Keratinocyte (primary cell): ENCODE measurements at regions not wholly inside any gene's neighbourhood (a gene's known extent, or its start where the extent isn't known, plus 50 kb on each side); places are given as distances from the start of the nearest gene placed in this dataset.

Experiments used
- DNase-seq: peaks from one replicate; pipeline ENCODE4 v3.0.0-alpha.2; 2011; ENCODE audit warnings: low read depth, missing footprints, low spot score
- FAIRE-seq: peaks from 2 replicates; lab custom pipeline; 2011; peaks lifted over from hg19 to GRCh38; lab: Jason Lieb, UNC
- H2AFZ ChIP-seq: 2 replicates; pipeline ENCODE4 v1.6.0; 2012; ENCODE audit warnings: low read length, control low read depth, inconsistent platforms; ENCODE audit not compliant: control insufficient read depth
- H3K27ac ChIP-seq: 2 replicates; pipeline ENCODE4 v1.5.1; 2011; ENCODE audit warnings: low read length; ENCODE audit not compliant: control insufficient read depth, insufficient read depth
- H3K27me3 ChIP-seq: 3 replicates; pipeline ENCODE4 v1.6.0; 2011; ENCODE audit warnings: low read length; ENCODE audit not compliant: control insufficient read depth, insufficient read depth; ENCODE audit errors: extremely low read depth
- H3K36me3 ChIP-seq, 2 experiments: 2 replicates in 1 of 2; 3 replicates in 1 of 2; pipeline ENCODE4 v1.5.1; 2011; ENCODE audit warnings: low read length in 2 of 2, mild to moderate bottlenecking in 1 of 2; ENCODE audit not compliant: control insufficient read depth in 2 of 2, insufficient read depth in 2 of 2; ENCODE audit errors: extremely low read depth in 1 of 2
- H3K4me1 ChIP-seq: 3 replicates; pipeline ENCODE4 v1.5.1; 2011; ENCODE audit warnings: low read length; ENCODE audit not compliant: control insufficient read depth, insufficient read depth; ENCODE audit errors: extremely low read depth
- H3K4me2 ChIP-seq: 3 replicates; pipeline ENCODE4 v1.6.0; 2011; ENCODE audit warnings: low read depth, low read length; ENCODE audit not compliant: control insufficient read depth, insufficient read depth; ENCODE audit errors: extremely low read depth
- H3K4me3 ChIP-seq, 3 experiments: fragments of 200-600 bp in 1 of 3; sonication (generic) in 1 of 3; 2 replicates in 2 of 3; 3 replicates in 1 of 3; pipeline ENCODE4 v1.5.1; 2011 to 2016; ENCODE audit warnings: low read length in 3 of 3, mild to moderate bottlenecking in 3 of 3, control low read depth in 2 of 3, inconsistent platforms in 1 of 3, low read depth in 1 of 3, mixed read lengths in 1 of 3, mixed run types in 1 of 3, moderate library complexity in 1 of 3; ENCODE audit not compliant: control insufficient read depth in 2 of 3, insufficient read depth in 2 of 3; ENCODE audit errors: extremely low read depth in 1 of 3
- H3K79me2 ChIP-seq: 2 replicates; pipeline ENCODE4 v1.6.0; 2012; ENCODE audit warnings: low read length; ENCODE audit not compliant: control insufficient read depth, insufficient read depth
- H3K9ac ChIP-seq: 3 replicates; pipeline ENCODE4 v1.6.0; 2011; ENCODE audit warnings: low read length; ENCODE audit not compliant: control insufficient read depth, insufficient read depth; ENCODE audit errors: extremely low read depth
- H3K9me1 ChIP-seq: 3 replicates; pipeline ENCODE4 v1.6.0; 2011; ENCODE audit warnings: low read length; ENCODE audit not compliant: control insufficient read depth, insufficient read depth; ENCODE audit errors: extremely low read depth
- H3K9me3 ChIP-seq: 2 replicates; pipeline ENCODE4 v1.5.1; 2012; ENCODE audit warnings: low read depth, low read length; ENCODE audit not compliant: control insufficient read depth
- H4K20me1 ChIP-seq: 3 replicates; pipeline ENCODE4 v1.6.0; 2011; ENCODE audit warnings: low read length; ENCODE audit not compliant: control insufficient read depth, insufficient read depth; ENCODE audit errors: extremely low read depth
- EZH2 ChIP-seq: IDR thresholded peaks from one replicate; pipeline ENCODE4 v1.6.1; 2012; ENCODE audit warnings: inconsistent platforms, mild to moderate bottlenecking, low read length, moderate library complexity
- dilution Hi-C: fragments of 300-500 bp; cut with MboI; formaldehyde crosslinking; loops from one replicate; pipeline ENCODE4 v1.7.0; 2020; ENCODE audit warnings: low sequenced_read_pairs; ENCODE audit not compliant: extremely low pct_ligation_motif_present
- TF ChIP-seq, protein P1 (sequence below), 3 experiments: IDR thresholded peaks in 1 of 3; conservative IDR thresholded peaks in 1 of 3; optimal IDR thresholded peaks in 1 of 3; 2 replicates in 2 of 3; 3 replicates in 1 of 3; pipeline versions ENCODE3 to v1.5.1; 2011; ENCODE audit warnings: low read length in 3 of 3, mild to moderate bottlenecking in 3 of 3, moderate library complexity in 2 of 3, control low read depth in 1 of 3, inconsistent platforms in 1 of 3; ENCODE audit not compliant: insufficient read depth in 2 of 3; ENCODE audit errors: extremely low read depth in 1 of 3

DNA sequence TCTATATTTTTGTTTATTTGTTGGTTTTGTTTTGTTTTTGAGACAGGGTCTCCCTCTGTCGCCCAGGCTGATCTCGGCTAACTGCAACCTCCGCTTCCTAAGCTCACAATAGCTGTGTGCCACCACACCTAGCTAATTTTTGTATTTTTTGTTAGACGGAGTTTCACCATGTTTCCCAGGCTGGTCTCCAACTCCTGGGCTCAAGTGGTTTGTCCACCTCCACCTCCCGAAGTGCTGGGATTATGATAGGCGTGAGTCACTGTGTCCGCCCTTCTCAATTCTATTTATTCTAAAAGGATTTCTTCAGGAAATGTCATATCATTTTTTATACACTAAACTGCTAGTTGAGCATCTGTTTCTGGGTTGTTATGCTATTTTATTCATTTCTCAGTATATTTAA lies 1206.0 kb downstream of the OLFM4 start:
- dilution Hi-C loops, result no loop called here
- FAIRE-seq (no peak), DNase-seq (no peak)

DNA sequence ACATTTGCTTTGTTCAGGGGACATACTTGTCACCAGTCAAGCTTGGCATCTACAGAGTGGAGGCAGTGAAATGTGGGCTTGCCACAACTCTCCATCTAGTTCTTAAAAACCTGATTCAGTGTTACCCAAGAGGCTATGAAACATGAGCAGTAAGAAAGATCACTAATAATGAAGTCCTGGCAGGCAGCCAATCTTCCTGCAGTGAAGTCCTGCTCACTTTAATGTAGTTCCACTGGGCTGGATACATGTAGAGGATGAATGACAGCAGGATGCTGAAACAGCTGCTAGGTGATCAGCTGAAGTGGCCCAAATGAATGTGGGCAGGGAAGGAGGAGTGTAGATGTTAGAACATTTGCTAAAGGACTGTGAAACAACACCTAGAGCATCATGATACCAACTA lies 1213.1 kb downstream of the OLFM4 start:
- Histone ChIP-seq H3K4me2 (no peak overlapping the region), H3K9ac (no peak overlapping the region), H3K27ac (no peak overlapping the region), H3K27me3 (no peaks in the 10 kb centered on the region), H3K36me3 (no peaks in the 10 kb centered on the region), H3K9me1 (no peaks in the 10 kb centered on the region), H3K4me3 (no peak overlapping the region), H2AFZ (no peak overlapping the region), H4K20me1 (no peaks in the 10 kb centered on the region), H3K4me1 (no peaks in the 10 kb centered on the region), H3K79me2 (no peaks in the 10 kb centered on the region), H3K9me3 (no peaks in the 10 kb centered on the region)
- TF ChIP-seq EZH2, result no peak
- TF ChIP-seq, protein P1, sequence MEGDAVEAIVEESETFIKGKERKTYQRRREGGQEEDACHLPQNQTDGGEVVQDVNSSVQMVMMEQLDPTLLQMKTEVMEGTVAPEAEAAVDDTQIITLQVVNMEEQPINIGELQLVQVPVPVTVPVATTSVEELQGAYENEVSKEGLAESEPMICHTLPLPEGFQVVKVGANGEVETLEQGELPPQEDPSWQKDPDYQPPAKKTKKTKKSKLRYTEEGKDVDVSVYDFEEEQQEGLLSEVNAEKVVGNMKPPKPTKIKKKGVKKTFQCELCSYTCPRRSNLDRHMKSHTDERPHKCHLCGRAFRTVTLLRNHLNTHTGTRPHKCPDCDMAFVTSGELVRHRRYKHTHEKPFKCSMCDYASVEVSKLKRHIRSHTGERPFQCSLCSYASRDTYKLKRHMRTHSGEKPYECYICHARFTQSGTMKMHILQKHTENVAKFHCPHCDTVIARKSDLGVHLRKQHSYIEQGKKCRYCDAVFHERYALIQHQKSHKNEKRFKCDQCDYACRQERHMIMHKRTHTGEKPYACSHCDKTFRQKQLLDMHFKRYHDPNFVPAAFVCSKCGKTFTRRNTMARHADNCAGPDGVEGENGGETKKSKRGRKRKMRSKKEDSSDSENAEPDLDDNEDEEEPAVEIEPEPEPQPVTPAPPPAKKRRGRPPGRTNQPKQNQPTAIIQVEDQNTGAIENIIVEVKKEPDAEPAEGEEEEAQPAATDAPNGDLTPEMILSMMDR (optimal IDR thresholded peaks at IDR 0.05 in 1 of 3, IDR thresholded peaks at IDR 0.05 in 1 of 3, conservative IDR thresholded peaks at IDR 0.05 in 1 of 3; ENCODE audit: extremely low read depth in 1 of 3, insufficient read depth in 2 of 3, low read length in 3 of 3), result no peak
- dilution Hi-C loops, result no loop called here
- FAIRE-seq (no peak), DNase-seq (no peak)

More for the DNA sequence above, 1206.0 kb downstream of the OLFM4 start:
- H3K79me2 ChIP-seq, result no peaks in the 10 kb centered on the region
- H3K27ac ChIP-seq, result no peak overlapping the region
- H4K20me1 ChIP-seq, result no peaks in the 10 kb centered on the region
- TF ChIP-seq, protein P1 (optimal IDR thresholded peaks at IDR 0.05 in 1 of 3, IDR thresholded peaks at IDR 0.05 in 1 of 3, conservative IDR thresholded peaks at IDR 0.05 in 1 of 3; ENCODE audit: extremely low read depth in 1 of 3, insufficient read depth in 2 of 3, low read length in 3 of 3), result no peak
- TF ChIP-seq EZH2, result no peak
- no peaks in the 10 kb centered on the region for H3K9me3 ChIP-seq
- no peak overlapping the region for H3K4me2 ChIP-seq
- H3K9me1 ChIP-seq, result no peaks in the 10 kb centered on the region
- no peak overlapping the region for H3K9ac ChIP-seq
- H3K27me3 ChIP-seq, result no peaks in the 10 kb centered on the region
- H3K36me3 ChIP-seq, result no peaks in the 10 kb centered on the region
- no peak overlapping the region for H3K4me3 ChIP-seq
- no peaks in the 10 kb centered on the region for H3K4me1 ChIP-seq
- H2AFZ ChIP-seq, result no peak overlapping the region
